ENCODE measurements at regions not wholly inside any gene's neighbourhood (a gene's known extent, or its start where the extent isn't known, plus 50 kb on each side); places are given as distances from the start of the nearest gene placed in this dataset.

DNA sequence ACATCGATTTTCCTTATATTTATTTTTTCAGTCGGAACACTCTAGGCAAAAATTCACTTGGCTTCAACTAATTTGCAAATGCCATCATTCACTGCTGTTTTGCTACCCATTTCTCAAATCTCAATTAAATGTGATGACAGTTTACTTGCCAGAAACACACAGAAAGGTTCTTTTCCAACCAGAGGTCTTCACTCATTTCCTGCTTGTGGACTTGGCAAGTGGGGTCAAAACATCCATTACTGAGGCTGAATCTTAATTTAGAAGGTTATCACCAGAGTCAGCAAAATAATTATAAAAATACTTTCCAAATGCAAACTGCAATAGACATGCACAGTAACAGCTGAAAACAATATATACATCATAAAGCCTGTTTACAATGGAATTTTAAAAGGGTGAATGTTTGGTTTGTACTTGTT, 625.4 kb upstream of the TBL1XR1 start:
- TF ChIP-seq, protein P1, sequence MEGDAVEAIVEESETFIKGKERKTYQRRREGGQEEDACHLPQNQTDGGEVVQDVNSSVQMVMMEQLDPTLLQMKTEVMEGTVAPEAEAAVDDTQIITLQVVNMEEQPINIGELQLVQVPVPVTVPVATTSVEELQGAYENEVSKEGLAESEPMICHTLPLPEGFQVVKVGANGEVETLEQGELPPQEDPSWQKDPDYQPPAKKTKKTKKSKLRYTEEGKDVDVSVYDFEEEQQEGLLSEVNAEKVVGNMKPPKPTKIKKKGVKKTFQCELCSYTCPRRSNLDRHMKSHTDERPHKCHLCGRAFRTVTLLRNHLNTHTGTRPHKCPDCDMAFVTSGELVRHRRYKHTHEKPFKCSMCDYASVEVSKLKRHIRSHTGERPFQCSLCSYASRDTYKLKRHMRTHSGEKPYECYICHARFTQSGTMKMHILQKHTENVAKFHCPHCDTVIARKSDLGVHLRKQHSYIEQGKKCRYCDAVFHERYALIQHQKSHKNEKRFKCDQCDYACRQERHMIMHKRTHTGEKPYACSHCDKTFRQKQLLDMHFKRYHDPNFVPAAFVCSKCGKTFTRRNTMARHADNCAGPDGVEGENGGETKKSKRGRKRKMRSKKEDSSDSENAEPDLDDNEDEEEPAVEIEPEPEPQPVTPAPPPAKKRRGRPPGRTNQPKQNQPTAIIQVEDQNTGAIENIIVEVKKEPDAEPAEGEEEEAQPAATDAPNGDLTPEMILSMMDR (IDR thresholded peaks at IDR 0.05): no peak
- no peak overlapping the region for H3K27ac ChIP-seq
- H3K27me3 ChIP-seq: no peaks in the 10 kb centered on the region
- H3K9me3 ChIP-seq: no peaks in the 10 kb centered on the region
- peaks cover 0 to 29% of the 10 kb centered on the region in 2 donors for H3K4me1 ChIP-seq
- no peaks in the 10 kb centered on the region for H3K36me3 ChIP-seq
- DNase-seq (ENCODE audit: low spot score): no peak
- no peak overlapping the region for H3K4me3 ChIP-seq

DNA sequence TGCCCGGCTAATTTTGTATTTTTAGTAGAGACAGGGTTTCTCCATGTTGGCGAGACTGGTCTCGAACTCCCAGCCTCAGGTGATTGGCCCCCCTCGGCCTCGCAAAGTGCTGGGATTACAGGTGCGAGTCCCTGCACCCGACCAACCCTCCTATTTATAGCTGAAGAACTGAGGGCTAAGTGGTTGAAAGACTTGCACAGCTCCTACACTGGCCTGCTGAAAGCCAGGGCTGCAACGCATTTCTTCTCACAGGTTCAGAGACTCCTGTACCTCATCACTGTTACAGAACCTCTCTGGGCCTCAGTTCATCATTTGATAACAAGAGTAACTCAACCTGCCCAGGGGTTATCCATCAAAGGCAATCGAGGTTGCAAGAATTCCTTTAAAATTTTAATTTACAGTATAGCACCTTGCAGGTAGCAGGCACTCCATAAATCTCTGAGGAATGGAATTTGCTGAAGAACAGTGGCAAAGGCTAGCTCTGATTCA, 626.5 kb upstream of the TBL1XR1 start:
- H3K9me3 ChIP-seq: no peaks in the 10 kb centered on the region
- H3K4me1 ChIP-seq: peaks cover 0 to 29% of the 10 kb centered on the region in 2 donors
- no peaks in the 10 kb centered on the region for H3K27me3 ChIP-seq
- H3K4me3 ChIP-seq: no peak overlapping the region
- no peaks in the 10 kb centered on the region for H3K36me3 ChIP-seq
- no peak for DNase-seq (ENCODE audit: low spot score)
- TF ChIP-seq, protein P1 (IDR thresholded peaks at IDR 0.05): no peak
- H3K27ac ChIP-seq: peak overlapping the region; percentile 58 to 64

DNA sequence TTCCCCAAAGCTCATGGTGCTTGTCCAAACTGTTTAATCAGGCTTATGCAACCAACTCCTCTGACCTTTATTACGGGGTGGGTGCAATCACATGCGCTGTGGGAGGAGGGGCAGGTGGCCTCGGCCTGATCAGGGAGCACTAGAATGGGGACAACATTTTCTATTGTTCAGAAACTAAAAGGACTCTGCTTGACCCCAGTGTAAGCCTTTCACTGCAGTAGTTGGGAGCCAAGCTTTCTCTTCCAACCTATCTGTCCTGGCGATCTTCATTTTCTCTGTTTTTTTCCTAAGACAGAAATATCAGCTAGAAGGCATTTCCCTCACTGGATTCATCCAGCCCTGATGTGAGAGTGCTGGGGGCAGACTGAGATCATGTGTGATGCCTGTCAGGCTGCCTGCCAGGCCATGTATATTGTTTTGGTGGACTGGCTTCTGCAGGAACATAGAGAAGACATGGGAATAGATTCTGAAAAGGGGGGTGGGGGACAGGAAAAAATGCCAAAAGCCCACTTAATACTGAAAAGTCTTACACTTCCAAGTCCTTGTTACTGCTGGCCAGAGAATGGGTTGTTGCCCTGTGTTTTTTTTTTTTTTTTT, 627.0 kb upstream of the TBL1XR1 start:
- Histone ChIP-seq H3K4me1 (peaks cover 0 to 29% of the 10 kb centered on the region in 2 donors), H3K27ac (peak overlapping the region; percentile 58 to 64), H3K27me3 (no peaks in the 10 kb centered on the region), H3K9me3 (no peaks in the 10 kb centered on the region), H3K4me3 (no peak overlapping the region), H3K36me3 (no peaks in the 10 kb centered on the region)
- DNase-seq (ENCODE audit: low spot score): peak; percentile 86
- TF ChIP-seq, protein P1 (IDR thresholded peaks at IDR 0.05): no peak

DNA sequence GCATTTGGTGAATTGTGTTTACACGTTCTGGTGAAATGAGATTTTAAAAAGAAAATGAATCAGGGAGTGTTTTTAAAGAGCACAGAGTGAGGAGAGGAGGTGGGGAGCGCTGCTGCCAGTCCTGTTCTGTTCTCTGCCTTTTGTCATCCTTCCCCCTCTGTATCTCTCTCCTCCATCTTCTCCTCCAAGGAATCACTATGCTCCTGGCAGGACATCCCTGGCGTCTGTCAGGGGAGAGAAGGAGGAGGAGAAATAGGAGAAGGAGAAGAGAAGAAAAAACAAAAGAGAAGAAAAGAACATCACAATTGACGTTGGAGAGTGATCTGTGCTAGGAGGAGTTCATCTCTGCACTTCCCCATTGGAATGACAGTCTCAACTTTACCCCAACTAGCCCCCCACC, 627.6 kb upstream of the TBL1XR1 start:
- peak overlapping the region; percentile 58 to 64 for H3K27ac ChIP-seq
- H3K4me1 ChIP-seq: peaks cover 0 to 30% of the 10 kb centered on the region in 2 donors
- no peak overlapping the region for H3K4me3 ChIP-seq
- H3K9me3 ChIP-seq: no peaks in the 10 kb centered on the region
- no peaks in the 10 kb centered on the region for H3K36me3 ChIP-seq
- no peak for DNase-seq (ENCODE audit: low spot score)
- TF ChIP-seq, protein P1 (IDR thresholded peaks at IDR 0.05): no peak
- H3K27me3 ChIP-seq: no peaks in the 10 kb centered on the region

DNA sequence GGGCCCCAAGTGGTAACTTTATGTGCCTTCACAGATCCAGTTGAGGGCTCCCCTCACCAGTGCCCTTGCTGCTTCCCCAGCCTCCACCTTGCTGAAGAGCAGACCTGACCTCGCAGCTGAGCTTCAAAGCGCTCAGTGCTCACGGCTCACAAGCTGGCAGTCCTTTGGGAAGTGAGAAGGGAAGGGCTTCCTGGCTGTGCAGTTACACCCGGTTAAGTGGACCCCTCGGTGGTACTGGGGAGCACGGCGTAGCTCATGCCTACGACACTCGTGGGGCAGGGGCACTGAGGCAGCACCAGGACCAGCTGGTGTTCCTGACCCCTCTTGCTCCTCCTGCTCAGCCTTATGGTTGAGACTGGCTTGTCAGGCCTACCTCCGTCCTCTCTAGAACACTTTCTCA, 629.0 kb upstream of the TBL1XR1 start:
- DNase-seq (ENCODE audit: low spot score): no peak
- no peaks in the 10 kb centered on the region for H3K36me3 ChIP-seq
- no peaks in the 10 kb centered on the region for H3K27me3 ChIP-seq
- H3K27ac ChIP-seq: no peak overlapping the region
- H3K4me3 ChIP-seq: no peak overlapping the region
- peaks cover 0 to 39% of the 10 kb centered on the region in 2 donors for H3K4me1 ChIP-seq
- TF ChIP-seq, protein P1 (IDR thresholded peaks at IDR 0.05): no peak
- no peaks in the 10 kb centered on the region for H3K9me3 ChIP-seq
